HG03575 (cell line): ENCODE measurements at regions not wholly inside any gene's neighbourhood (a gene's known extent, or its start where the extent isn't known, plus 50 kb on each side); places are given as distances from the start of the nearest gene placed in this dataset.

Experiments used
- ATAC-seq: cut with Tn5 transposase; IDR thresholded peaks from one replicate; pipeline ENCODE4 v1.9.1; 2021; ENCODE audit not compliant: unreplicated experiment, insufficient number of reproducible peaks, low FRiP score; ENCODE audit errors: extremely low read depth

- ATAC-seq: no peak
Observed at GRCh38 chr16:80319181-80319580, 221.6 kb upstream of the DYNLRB2 start.

- ATAC-seq: no peak
Observed at GRCh38 chr16:80318107-80318506, 222.7 kb upstream of the DYNLRB2 start.

- ATAC-seq: no peak
Observed at GRCh38 chr16:80317599-80318037, 223.2 kb upstream of the DYNLRB2 start.

GRCh38 chr16:80317116-80317515 lies 223.7 kb upstream of the DYNLRB2 start:
- ATAC-seq: no peak

- ATAC-seq: no peak
Observed at GRCh38 chr16:80314042-80314441, 226.8 kb upstream of the DYNLRB2 start.

GRCh38 chr16:80309178-80309577 lies 231.6 kb upstream of the DYNLRB2 start:
- ATAC-seq: no peak

GRCh38 chr16:80305410-80305809 lies 235.4 kb upstream of the DYNLRB2 start:
- no peak for ATAC-seq

GRCh38 chr16:80303691-80304090 lies 237.1 kb upstream of the DYNLRB2 start:
- no peak for ATAC-seq

GRCh38 chr16:80300876-80301275 lies 239.9 kb upstream of the DYNLRB2 start:
- ATAC-seq: no peak

- no peak for ATAC-seq
Observed at GRCh38 chr16:80300456-80300855, 240.3 kb upstream of the DYNLRB2 start.

- ATAC-seq: no peak
Observed at GRCh38 chr16:80299416-80299815, 241.4 kb upstream of the DYNLRB2 start.

- ATAC-seq: no peak
Observed at GRCh38 chr16:80298676-80299075, 242.1 kb upstream of the DYNLRB2 start.

GRCh38 chr16:80296034-80296433 lies 244.8 kb upstream of the DYNLRB2 start:
- ATAC-seq: no peak

GRCh38 chr16:80294172-80294571 lies 246.6 kb upstream of the DYNLRB2 start:
- ATAC-seq: no peak

- no peak for ATAC-seq
Observed at GRCh38 chr16:80288616-80289015, 252.2 kb upstream of the DYNLRB2 start.

- no peak for ATAC-seq
Observed at GRCh38 chr16:80287674-80288073, 253.1 kb upstream of the DYNLRB2 start.

GRCh38 chr16:80285104-80285503 lies 255.7 kb upstream of the DYNLRB2 start:
- no peak for ATAC-seq

- ATAC-seq: no peak
Observed at GRCh38 chr16:80283466-80284392, 257.1 kb upstream of the DYNLRB2 start.

- no peak for ATAC-seq
Observed at GRCh38 chr16:80280557-80280956, 260.2 kb upstream of the DYNLRB2 start.

- no peak for ATAC-seq
Observed at GRCh38 chr16:80279656-80280055, 261.1 kb upstream of the DYNLRB2 start.

- no peak for ATAC-seq
Observed at GRCh38 chr16:80277182-80277581, 263.6 kb upstream of the DYNLRB2 start.
